Parathyroid adenoma (tissue), 2 donors: ENCODE measurements at regions not wholly inside any gene's neighbourhood (a gene's known extent, or its start where the extent isn't known, plus 50 kb on each side); places are given as distances from the start of the nearest gene placed in this dataset.

ENCODE experiments used
- H2AFZ ChIP-seq: fragments of 300-600 bp; sonication (generic); one replicate; pipeline ENCODE4 v1.7.0; 2017; ENCODE audit warnings: antibody characterized with exemption, mild to moderate bottlenecking
- H3K27ac ChIP-seq: fragments of 300-600 bp; sonication (generic); one replicate; pipeline ENCODE4 v1.7.0; 2017
- H3K27me3 ChIP-seq: fragments of 300-600 bp; sonication (generic); one replicate; pipeline ENCODE4 v1.7.0; 2017; ENCODE audit warnings: low read length; ENCODE audit not compliant: control insufficient read depth, insufficient read depth
- H3K36me3 ChIP-seq: fragments of 300-600 bp; sonication (generic); one replicate; pipeline ENCODE4 v1.7.0; 2017; ENCODE audit warnings: low read length; ENCODE audit not compliant: control insufficient read depth, insufficient read depth
- H3K4me1 ChIP-seq: fragments of 300-600 bp; sonication (generic); one replicate; pipeline ENCODE4 v1.7.0; 2017; ENCODE audit warnings: control low read depth
- H3K4me2 ChIP-seq: fragments of 300-600 bp; sonication (generic); one replicate; pipeline ENCODE4 v1.7.0; 2017; ENCODE audit warnings: low read length
- H3K4me3 ChIP-seq: fragments of 300-600 bp; sonication (generic); one replicate; pipeline ENCODE4 v1.7.0; 2017; ENCODE audit warnings: low read depth, low read length
- H3K79me2 ChIP-seq: fragments of 300-600 bp; sonication (generic); one replicate; pipeline ENCODE4 v1.7.0; 2017; ENCODE audit warnings: control low read depth
- H3K9ac ChIP-seq: fragments of 300-600 bp; sonication (generic); one replicate; pipeline ENCODE4 v1.7.0; 2017; ENCODE audit warnings: mild to moderate bottlenecking
- H3K9me3 ChIP-seq: fragments of 300-600 bp; sonication (generic); one replicate; pipeline ENCODE4 v1.7.0; 2017; ENCODE audit warnings: low read length; ENCODE audit not compliant: control insufficient read depth
- TF ChIP-seq, protein P1 (sequence below): fragments of 300-600 bp; sonication (generic); IDR thresholded peaks from one replicate; pipeline ENCODE4 v1.7.0; 2017; ENCODE audit warnings: antibody characterized with exemption, mild to moderate bottlenecking
- donor health status: primary hyperparathyroidism.

DNA sequence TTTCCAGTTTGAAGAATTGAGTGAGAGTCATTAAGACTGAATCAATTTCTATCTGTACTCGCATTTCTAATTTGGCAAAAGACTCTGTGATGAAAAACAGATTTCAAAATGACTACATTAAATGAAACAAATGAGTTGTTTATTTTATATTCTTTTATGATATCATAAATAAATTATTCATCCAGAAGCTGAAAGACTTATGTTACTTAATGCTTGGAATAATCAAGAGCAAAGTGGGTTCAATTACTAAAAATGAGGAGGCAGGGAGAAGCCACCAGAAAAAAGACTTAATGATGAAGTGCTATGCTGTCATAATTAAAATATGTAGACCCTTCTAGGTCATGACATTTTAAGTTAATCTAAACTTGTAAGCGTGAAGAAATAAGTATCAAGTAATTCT lies 130.6 kb upstream of the FERMT1 start:
- Histone ChIP-seq H3K9ac (no peak overlapping the region), H3K27me3 (peaks cover 5% of the 10 kb centered on the region), H3K4me3 (no peak overlapping the region), H3K36me3 (no peaks in the 10 kb centered on the region), H2AFZ (no peak overlapping the region), H3K4me2 (no peak overlapping the region), H3K4me1 (no peaks in the 10 kb centered on the region), H3K9me3 (no peaks in the 10 kb centered on the region), H3K79me2 (no peaks in the 10 kb centered on the region), H3K27ac (no peak overlapping the region)
- TF ChIP-seq, protein P1, sequence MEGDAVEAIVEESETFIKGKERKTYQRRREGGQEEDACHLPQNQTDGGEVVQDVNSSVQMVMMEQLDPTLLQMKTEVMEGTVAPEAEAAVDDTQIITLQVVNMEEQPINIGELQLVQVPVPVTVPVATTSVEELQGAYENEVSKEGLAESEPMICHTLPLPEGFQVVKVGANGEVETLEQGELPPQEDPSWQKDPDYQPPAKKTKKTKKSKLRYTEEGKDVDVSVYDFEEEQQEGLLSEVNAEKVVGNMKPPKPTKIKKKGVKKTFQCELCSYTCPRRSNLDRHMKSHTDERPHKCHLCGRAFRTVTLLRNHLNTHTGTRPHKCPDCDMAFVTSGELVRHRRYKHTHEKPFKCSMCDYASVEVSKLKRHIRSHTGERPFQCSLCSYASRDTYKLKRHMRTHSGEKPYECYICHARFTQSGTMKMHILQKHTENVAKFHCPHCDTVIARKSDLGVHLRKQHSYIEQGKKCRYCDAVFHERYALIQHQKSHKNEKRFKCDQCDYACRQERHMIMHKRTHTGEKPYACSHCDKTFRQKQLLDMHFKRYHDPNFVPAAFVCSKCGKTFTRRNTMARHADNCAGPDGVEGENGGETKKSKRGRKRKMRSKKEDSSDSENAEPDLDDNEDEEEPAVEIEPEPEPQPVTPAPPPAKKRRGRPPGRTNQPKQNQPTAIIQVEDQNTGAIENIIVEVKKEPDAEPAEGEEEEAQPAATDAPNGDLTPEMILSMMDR, result no peak

DNA sequence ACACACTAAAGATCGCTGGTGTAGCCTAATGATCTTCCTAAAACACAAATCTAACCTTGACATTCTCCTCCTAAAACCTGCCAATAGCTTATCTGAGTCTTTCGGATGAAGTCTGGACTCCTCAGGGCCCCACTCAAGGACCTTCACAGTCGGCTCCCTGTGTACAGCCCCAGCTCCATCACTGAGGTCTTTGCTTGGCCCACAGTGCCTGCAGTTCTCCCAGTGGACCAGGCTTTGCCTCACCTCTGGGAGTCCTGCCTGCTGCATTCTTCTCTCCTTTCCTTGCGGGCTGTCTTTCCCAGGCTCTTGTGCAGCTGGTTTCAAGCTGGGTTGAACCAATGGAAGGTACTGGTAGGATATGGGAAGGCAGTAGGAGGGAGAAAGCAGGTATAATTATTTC lies 122.6 kb upstream of the FERMT1 start:
- H2AFZ ChIP-seq, result no peak overlapping the region
- no peaks in the 10 kb centered on the region for H3K4me1 ChIP-seq
- H3K79me2 ChIP-seq, result no peaks in the 10 kb centered on the region
- H3K36me3 ChIP-seq, result no peaks in the 10 kb centered on the region
- no peak overlapping the region for H3K4me3 ChIP-seq
- H3K27me3 ChIP-seq, result no peaks in the 10 kb centered on the region
- H3K4me2 ChIP-seq, result no peak overlapping the region
- no peak overlapping the region for H3K9ac ChIP-seq
- TF ChIP-seq, protein P1, result no peak
- no peak overlapping the region for H3K27ac ChIP-seq
- H3K9me3 ChIP-seq, result no peaks in the 10 kb centered on the region

DNA sequence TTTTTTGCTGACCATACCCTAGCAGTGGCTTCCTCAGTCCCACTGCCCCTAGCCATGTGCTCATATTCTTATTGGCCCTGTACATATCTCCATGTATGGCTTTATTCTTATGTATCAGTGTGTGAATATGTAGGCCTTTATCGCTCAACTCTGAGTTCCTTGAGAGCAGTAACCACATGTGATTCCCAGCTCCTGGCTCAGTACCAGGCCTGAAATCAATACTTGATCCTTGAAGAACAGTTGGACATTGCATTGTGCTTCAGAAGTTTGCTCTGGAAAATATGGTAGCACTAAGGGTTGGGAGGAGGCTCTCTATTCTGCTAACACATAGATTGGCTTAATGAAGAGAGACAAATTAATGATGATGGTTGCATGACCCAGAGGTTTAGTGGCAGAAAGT lies 118.8 kb upstream of the FERMT1 start:
- TF ChIP-seq, protein P1, result no peak
- Histone ChIP-seq H3K9ac (no peak overlapping the region), H3K27me3 (no peaks in the 10 kb centered on the region), H3K36me3 (no peaks in the 10 kb centered on the region), H3K9me3 (no peaks in the 10 kb centered on the region), H3K4me2 (no peak overlapping the region), H3K79me2 (no peaks in the 10 kb centered on the region), H3K4me3 (no peak overlapping the region), H2AFZ (no peak overlapping the region), H3K4me1 (no peaks in the 10 kb centered on the region), H3K27ac (no peak overlapping the region)

DNA sequence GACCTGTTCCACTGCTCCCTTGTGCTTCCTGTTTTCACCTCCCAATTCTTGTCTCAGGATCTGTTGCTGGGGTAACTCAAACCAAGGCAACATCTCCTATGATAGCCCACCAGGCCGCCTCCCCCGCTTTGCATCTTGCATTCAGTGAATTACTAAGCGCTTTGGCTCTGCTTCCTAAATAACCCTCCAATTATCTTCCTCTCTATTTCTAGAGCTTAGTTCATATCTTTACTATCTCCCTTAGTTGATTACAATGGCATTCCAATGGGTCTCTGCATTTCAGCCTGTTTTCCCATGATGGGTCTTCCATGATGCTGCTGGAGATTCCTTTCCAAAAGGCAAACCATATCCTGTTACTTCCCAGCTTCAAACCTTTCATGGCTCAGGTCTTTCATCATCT lies 117.2 kb upstream of the FERMT1 start:
- Histone ChIP-seq H2AFZ (no peak overlapping the region), H3K27ac (no peak overlapping the region), H3K27me3 (no peaks in the 10 kb centered on the region), H3K4me1 (no peaks in the 10 kb centered on the region), H3K9ac (no peak overlapping the region), H3K79me2 (no peaks in the 10 kb centered on the region), H3K9me3 (no peaks in the 10 kb centered on the region), H3K4me3 (no peak overlapping the region), H3K36me3 (no peaks in the 10 kb centered on the region), H3K4me2 (no peak overlapping the region)
- TF ChIP-seq, protein P1, result no peak

DNA sequence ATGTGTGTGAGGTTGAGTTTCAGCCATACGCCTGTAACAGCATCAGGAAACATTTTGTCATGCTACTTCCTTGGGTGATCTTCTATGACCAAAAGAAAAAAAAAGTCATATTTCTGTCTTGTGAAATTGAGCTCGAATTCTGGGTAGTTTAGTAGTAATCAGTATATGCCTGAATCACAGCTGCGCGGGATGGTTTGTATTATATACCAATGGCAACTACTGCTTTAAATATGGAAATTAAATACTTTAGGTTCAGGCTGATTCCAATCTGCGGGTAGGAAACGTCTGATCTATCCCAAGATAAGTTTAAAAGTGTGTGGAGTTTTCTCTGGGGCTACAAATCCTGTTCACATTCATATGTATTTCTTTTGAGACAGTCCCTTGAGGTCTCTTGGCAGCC lies 115.6 kb upstream of the FERMT1 start:
- no peaks in the 10 kb centered on the region for H3K79me2 ChIP-seq
- H2AFZ ChIP-seq, result no peak overlapping the region
- no peak overlapping the region for H3K4me2 ChIP-seq
- no peak overlapping the region for H3K9ac ChIP-seq
- no peak overlapping the region for H3K4me3 ChIP-seq
- no peaks in the 10 kb centered on the region for H3K36me3 ChIP-seq
- no peak overlapping the region for H3K27ac ChIP-seq
- no peaks in the 10 kb centered on the region for H3K4me1 ChIP-seq
- no peaks in the 10 kb centered on the region for H3K27me3 ChIP-seq
- TF ChIP-seq, protein P1, result no peak
- H3K9me3 ChIP-seq, result no peaks in the 10 kb centered on the region
